Chondrocyte (in vitro differentiated cells): ENCODE measurements at regions not wholly inside any gene's neighbourhood (a gene's known extent, or its start where the extent isn't known, plus 50 kb on each side); places are given as distances from the start of the nearest gene placed in this dataset.

Source experiments
- DNase-seq: peaks from one replicate; pipeline ENCODE4 v3.0.0; 2021; ENCODE audit warnings: mixed read lengths, low spot score
- H3K27ac Mint-ChIP-seq: one replicate; pipeline ENCODE4 v1.8.0; 2021; ENCODE audit warnings: mild to moderate bottlenecking, moderate library complexity, mixed read lengths; ENCODE audit not compliant: unreplicated experiment
- H3K27me3 Mint-ChIP-seq: 2 replicates; pipeline ENCODE4 v1.8.0; 2021; ENCODE audit warnings: low read depth, mixed read lengths
- H3K36me3 Mint-ChIP-seq: 2 replicates; pipeline ENCODE4 v1.8.0; 2021; ENCODE audit warnings: low read depth, mixed read lengths
- H3K4me1 Mint-ChIP-seq: 2 replicates; pipeline ENCODE4 v1.8.0; 2021; ENCODE audit warnings: low read depth, mild to moderate bottlenecking, mixed read lengths
- H3K4me3 Mint-ChIP-seq: one replicate; pipeline ENCODE4 v1.8.0; 2021; ENCODE audit warnings: mild to moderate bottlenecking, moderate library complexity, mixed read lengths; ENCODE audit not compliant: unreplicated experiment
- H3K9me3 Mint-ChIP-seq: 2 replicates; pipeline ENCODE4 v1.8.0; 2021; ENCODE audit warnings: low read depth, mixed read lengths
- CTCF ChIP-seq: fragments of 200-600 bp; sonication (generic); IDR thresholded peaks from 2 replicates; pipeline ENCODE4 v1.5.0; 2021; ENCODE audit warnings: antibody characterized with exemption, mild to moderate bottlenecking, moderate library complexity

GRCh38 chr18:78611201-78611800 is 368.3 kb upstream of the SALL3 start:
- Mint-ChIP-seq H3K9me3 (peaks cover 21% of the 10 kb centered on the region), H3K4me1 (no peaks in the 10 kb centered on the region), H3K27ac (no peak overlapping the region), H3K36me3 (no peaks in the 10 kb centered on the region), H3K27me3 (no peaks in the 10 kb centered on the region), H3K4me3 (no peak overlapping the region)
- TF ChIP-seq CTCF = no peak
- DNase-seq = no peak

GRCh38 chr18:78611869-78612268 is 367.7 kb upstream of the SALL3 start:
- Mint-ChIP-seq H3K27me3 (no peaks in the 10 kb centered on the region), H3K36me3 (no peaks in the 10 kb centered on the region), H3K4me1 (no peaks in the 10 kb centered on the region), H3K9me3 (peaks cover 26% of the 10 kb centered on the region), H3K27ac (no peak overlapping the region), H3K4me3 (no peak overlapping the region)
- no peak for DNase-seq
- no peak for TF ChIP-seq CTCF

GRCh38 chr18:78612318-78612717 is 367.3 kb upstream of the SALL3 start:
- no peak for TF ChIP-seq CTCF
- no peak overlapping the region for H3K27ac Mint-ChIP-seq
- H3K9me3 Mint-ChIP-seq = peaks cover 28% of the 10 kb centered on the region
- H3K36me3 Mint-ChIP-seq = no peaks in the 10 kb centered on the region
- no peak for DNase-seq
- H3K4me1 Mint-ChIP-seq = no peaks in the 10 kb centered on the region
- H3K27me3 Mint-ChIP-seq = no peaks in the 10 kb centered on the region
- H3K4me3 Mint-ChIP-seq = no peak overlapping the region

- no peaks in the 10 kb centered on the region for H3K36me3 Mint-ChIP-seq
- no peak overlapping the region for H3K4me3 Mint-ChIP-seq
- H3K27me3 Mint-ChIP-seq = no peaks in the 10 kb centered on the region
- DNase-seq = no peak
- peaks cover 32% of the 10 kb centered on the region for H3K9me3 Mint-ChIP-seq
- H3K4me1 Mint-ChIP-seq = no peaks in the 10 kb centered on the region
- no peak overlapping the region for H3K27ac Mint-ChIP-seq
- no peak for TF ChIP-seq CTCF
Measured at GRCh38 chr18:78612801-78613200, 366.8 kb upstream of the SALL3 start.

- H3K9me3 Mint-ChIP-seq = peaks cover 34% of the 10 kb centered on the region
- no peak for DNase-seq
- no peaks in the 10 kb centered on the region for H3K4me1 Mint-ChIP-seq
- H3K27me3 Mint-ChIP-seq = no peaks in the 10 kb centered on the region
- no peaks in the 10 kb centered on the region for H3K36me3 Mint-ChIP-seq
- no peak overlapping the region for H3K27ac Mint-ChIP-seq
- TF ChIP-seq CTCF = no peak
- no peak overlapping the region for H3K4me3 Mint-ChIP-seq
Measured at GRCh38 chr18:78618726-78619125, 360.9 kb upstream of the SALL3 start.
